ENCODE measurements at regions not wholly inside any gene's neighbourhood (a gene's known extent, or its start where the extent isn't known, plus 50 kb on each side); places are given as distances from the start of the nearest gene placed in this dataset.
"Not testable (repeated sequence)": the region's sequence is repeated elsewhere in the genome, so short reads cannot be mapped to it uniquely, and the experiment has no call there.

DNA sequence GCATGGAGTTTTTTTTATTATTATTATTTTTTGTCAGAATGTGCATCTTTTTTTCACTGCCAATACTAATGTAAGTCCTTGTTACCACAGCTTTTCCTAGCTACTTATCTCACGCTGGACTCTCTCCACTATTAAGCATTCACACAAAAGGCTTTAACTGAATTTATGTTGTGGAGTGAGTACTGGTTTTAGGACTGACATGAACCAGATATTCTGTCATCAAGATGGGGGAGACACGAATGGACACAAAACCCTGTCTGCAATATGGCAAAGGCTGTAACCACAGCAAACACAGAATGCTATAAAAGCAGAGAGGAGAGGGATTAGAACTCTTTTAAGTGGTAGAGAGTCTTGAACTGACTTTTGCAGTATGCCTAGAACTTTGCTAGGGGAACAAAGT lies 592.2 kb upstream of the TBL1XR1 start:
- TF ChIP-seq CTCF (IDR thresholded peaks at IDR 0.05; ENCODE audit: low read depth, low read length): no peak
- no peaks in the 10 kb centered on the region for H3K9me3 ChIP-seq (ENCODE audit: low read depth)
- H3K27me3 ChIP-seq: no peaks in the 10 kb centered on the region
- H3K4me1 ChIP-seq (ENCODE audit: low read depth): peaks cover 4% of the 10 kb centered on the region
- no peak overlapping the region for H3K4me3 ChIP-seq
- no peaks in the 10 kb centered on the region for H3K36me3 ChIP-seq
- peak; percentile 20 to 27 for DNase-seq (ENCODE audit: low read depth in 1 of 2, low spot score in 1 of 2)
- no peak overlapping the region for H3K27ac ChIP-seq

DNA sequence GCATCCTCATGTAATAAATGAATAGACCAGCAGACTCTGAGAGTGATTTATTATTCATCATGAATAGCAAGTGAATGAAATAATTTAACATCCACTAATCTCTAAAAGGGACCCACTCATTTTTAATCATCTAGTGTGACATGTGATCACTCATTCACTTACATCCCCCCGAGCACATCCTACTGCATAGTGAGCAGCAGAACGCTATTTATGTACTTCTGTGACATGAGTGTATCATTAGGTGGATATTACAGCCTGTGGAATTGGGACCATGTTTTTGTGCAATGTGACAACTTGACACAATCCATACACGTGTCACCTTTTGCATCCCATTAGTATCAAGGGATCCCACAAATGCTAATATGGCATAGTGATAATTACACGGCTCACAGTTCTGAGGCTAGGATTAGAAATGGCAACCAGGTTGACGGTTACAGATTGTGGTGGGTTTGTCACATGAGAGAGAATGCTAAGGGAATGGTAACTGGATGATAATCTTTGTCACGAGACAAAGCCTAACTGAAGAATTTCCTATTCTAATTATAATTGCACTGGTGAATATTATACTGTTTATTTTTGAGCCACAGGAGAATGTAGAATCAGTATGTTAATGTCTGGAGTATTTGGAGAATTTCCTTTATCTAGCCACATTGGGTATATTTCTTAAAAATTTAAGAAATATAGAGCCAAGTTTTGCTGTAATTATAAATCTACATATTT lies 595.2 kb upstream of the TBL1XR1 start:
- DNase-seq (ENCODE audit: low read depth in 1 of 2, low spot score in 1 of 2): peak in 1 of 2 donors; percentile 36
- Histone ChIP-seq H3K4me3 (no peak overlapping the region), H3K9me3 (ENCODE audit: low read depth) (no peaks in the 10 kb centered on the region), H3K27me3 (no peaks in the 10 kb centered on the region), H3K36me3 (no peaks in the 10 kb centered on the region), H3K27ac (no peak overlapping the region), H3K4me1 (ENCODE audit: low read depth) (peaks cover 4% of the 10 kb centered on the region)
- TF ChIP-seq CTCF (IDR thresholded peaks at IDR 0.05; ENCODE audit: low read depth, low read length): no peak

GRCh38 chr3:177793451-177793850 lies 596.2 kb upstream of the TBL1XR1 start:
- no peaks in the 10 kb centered on the region for H3K36me3 ChIP-seq
- H3K27me3 ChIP-seq: no peaks in the 10 kb centered on the region
- no peak overlapping the region for H3K4me3 ChIP-seq
- no peak for DNase-seq (ENCODE audit: low read depth in 1 of 2, low spot score in 1 of 2)
- H3K9me3 ChIP-seq (ENCODE audit: low read depth): no peaks in the 10 kb centered on the region
- peaks cover 4% of the 10 kb centered on the region for H3K4me1 ChIP-seq (ENCODE audit: low read depth)
- no peak for TF ChIP-seq CTCF (IDR thresholded peaks at IDR 0.05; ENCODE audit: low read depth, low read length)
- H3K27ac ChIP-seq: no peak overlapping the region

- Histone ChIP-seq H3K4me3 (no peak overlapping the region), H3K36me3 (no peaks in the 10 kb centered on the region), H3K9me3 (ENCODE audit: low read depth) (no peaks in the 10 kb centered on the region), H3K27me3 (no peaks in the 10 kb centered on the region), H3K4me1 (ENCODE audit: low read depth) (no peaks in the 10 kb centered on the region), H3K27ac (no peak overlapping the region)
- DNase-seq (ENCODE audit: low read depth in 1 of 2, low spot score in 1 of 2): no peak
- TF ChIP-seq CTCF (IDR thresholded peaks at IDR 0.05; ENCODE audit: low read depth, low read length): no peak
Observed at GRCh38 chr3:177795216-177795615, 597.9 kb upstream of the TBL1XR1 start.

GRCh38 chr3:177795859-177796258 lies 598.6 kb upstream of the TBL1XR1 start:
- Histone ChIP-seq H3K4me3 (no peak overlapping the region), H3K27ac (no peak overlapping the region), H3K36me3 (no peaks in the 10 kb centered on the region), H3K27me3 (no peaks in the 10 kb centered on the region), H3K9me3 (ENCODE audit: low read depth) (no peaks in the 10 kb centered on the region), H3K4me1 (ENCODE audit: low read depth) (no peaks in the 10 kb centered on the region)
- no peak for DNase-seq (ENCODE audit: low read depth in 1 of 2, low spot score in 1 of 2)
- TF ChIP-seq CTCF (IDR thresholded peaks at IDR 0.05; ENCODE audit: low read depth, low read length): no peak

DNA sequence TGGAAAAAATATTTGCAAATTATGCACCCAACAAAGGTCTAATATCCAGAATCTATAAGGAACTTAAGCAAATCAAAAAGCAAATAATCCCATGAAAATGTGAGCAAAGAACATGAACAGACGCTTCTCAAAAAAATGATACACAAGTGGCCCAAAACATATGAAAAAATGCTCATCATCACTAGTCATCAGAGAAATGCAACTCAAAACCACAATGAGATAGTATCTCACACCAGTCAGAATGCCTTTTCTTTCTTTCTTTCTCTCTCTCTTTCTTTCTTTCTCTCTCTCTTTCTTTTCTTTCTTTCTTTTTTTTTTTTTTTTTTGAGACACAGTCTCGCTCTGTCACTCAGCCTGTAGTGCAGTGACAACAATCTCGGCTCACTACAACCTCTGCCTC lies 602.9 kb upstream of the TBL1XR1 start:
- H3K9me3 ChIP-seq (ENCODE audit: low read depth); H3K27ac ChIP-seq; H3K27me3 ChIP-seq; H3K4me1 ChIP-seq (ENCODE audit: low read depth); H3K36me3 ChIP-seq; H3K4me3 ChIP-seq: not testable (repeated sequence)
- DNase-seq (ENCODE audit: low read depth in 1 of 2, low spot score in 1 of 2): peak in 1 of 2 donors; percentile 45
